HG03025 (cell line): ENCODE measurements at regions not wholly inside any gene's neighbourhood (a gene's known extent, or its start where the extent isn't known, plus 50 kb on each side); places are given as distances from the start of the nearest gene placed in this dataset.

Source experiments
- ATAC-seq: cut with Tn5 transposase; IDR thresholded peaks from one replicate; pipeline ENCODE4 v1.9.1; 2021; ENCODE audit warnings: mild to moderate bottlenecking, moderate library complexity; ENCODE audit not compliant: unreplicated experiment, low FRiP score

- no peak for ATAC-seq
Observed at GRCh38 chr6:119637768-119638167, 288.2 kb upstream of the MAN1A1 start.

GRCh38 chr6:119636060-119636459, 286.5 kb upstream of the MAN1A1 start:
- no peak for ATAC-seq

GRCh38 chr6:119633461-119633860, 283.9 kb upstream of the MAN1A1 start:
- ATAC-seq: no peak

DNA sequence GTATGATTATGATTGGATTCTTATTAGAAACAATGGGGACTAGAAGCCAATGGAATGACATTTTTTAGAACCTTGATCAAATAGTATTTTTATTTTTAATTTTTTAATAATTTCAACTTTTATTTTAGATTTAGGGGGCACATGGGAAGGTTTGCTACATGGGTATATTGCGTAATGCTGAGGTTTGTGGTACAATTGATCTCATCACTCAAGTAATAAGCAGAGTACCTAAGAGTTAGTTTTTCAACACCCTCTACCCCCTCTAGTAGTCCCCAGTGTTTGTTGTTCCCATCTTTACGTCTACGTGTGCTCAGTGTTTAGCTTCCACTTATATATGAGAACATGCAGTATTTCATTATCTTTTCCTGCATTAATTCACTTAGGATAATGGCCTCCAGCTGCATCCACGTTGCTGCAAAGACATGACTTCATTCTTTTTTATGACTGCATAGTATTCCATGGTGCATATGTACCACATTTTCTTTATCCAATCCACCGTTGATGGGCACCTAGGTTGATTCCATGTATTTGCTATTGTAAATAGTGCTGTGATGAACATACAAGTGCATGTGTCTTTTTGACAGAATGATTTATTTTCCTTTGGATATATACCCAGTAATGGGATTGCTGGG, 281.1 kb upstream of the MAN1A1 start:
- ATAC-seq: no peak

DNA sequence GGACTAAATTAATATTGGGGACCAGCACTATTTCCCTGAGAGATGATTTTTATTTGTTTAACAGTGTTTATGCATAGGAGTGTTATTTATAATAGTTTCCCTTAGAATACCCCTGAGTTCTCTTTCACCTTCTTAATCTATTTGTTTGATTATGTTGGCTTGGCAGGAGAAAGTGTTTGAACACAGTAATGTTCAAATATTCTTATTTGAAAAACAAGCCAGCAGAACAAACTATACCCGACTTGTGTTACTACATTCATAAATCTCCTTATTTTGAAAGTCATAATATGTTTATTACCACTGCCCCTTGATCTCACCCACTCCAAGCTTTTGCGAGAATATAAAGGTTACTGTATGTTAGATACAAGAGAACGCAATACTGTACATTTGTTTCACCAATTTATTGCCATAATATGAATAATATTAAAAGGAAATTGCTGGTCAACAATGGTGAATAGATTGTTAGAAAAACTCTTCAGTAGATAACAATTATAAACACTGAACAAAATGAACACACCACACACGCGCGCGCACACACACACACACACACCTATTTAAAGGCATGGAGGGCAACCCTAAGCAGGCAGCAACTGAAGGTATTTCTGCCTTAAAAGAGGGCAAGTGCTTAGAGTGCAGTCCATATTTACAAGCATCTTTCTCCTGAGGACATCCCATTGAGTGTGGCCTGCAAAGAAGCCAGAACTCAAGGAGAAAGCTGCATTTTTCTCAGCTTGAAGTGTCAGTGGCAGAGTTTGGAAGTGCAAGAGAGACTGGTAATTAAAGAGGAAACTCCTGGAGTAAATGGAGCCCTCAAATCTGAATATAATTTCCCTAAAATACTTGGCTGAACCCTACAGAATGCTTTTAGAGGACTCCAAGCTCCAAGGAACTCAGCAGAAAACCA, 279.4 kb upstream of the MAN1A1 start:
- ATAC-seq: no peak

- no peak for ATAC-seq
Observed at GRCh38 chr6:119627908-119628669, 278.5 kb upstream of the MAN1A1 start.

DNA sequence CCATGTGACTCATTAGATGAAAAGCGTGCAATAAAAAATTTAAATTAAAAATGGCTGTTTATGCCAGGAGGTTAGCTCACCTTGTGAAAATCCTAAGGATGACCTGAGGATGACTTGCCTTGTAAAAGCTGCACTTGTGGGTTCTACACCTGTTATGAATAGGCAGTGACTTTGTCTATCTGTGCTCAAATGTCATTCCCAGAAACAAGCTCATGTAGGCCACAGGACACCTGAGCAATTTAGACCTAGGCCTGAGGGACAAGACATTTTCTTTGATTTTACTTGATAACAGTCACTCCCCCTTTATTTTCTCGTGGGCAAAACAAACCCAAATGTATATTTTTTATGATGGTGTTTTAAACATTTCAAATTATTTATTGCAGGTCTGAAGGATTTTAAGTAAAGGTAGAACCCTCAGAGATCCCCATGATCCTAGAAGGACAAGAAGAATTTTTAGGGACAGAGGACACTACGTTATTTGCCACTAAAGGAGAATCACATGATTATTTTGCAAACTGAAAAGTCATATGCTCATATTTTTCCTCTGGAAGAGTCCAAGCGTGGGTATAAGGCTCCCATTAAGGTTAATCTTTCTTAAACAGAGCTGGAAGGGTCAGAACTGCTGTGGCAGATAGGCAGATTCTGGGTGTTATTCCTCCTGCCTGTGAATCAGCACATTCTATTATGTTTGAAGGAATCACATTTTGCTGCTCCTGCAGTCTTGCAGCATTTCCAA, 277.5 kb upstream of the MAN1A1 start:
- ATAC-seq: no peak

DNA sequence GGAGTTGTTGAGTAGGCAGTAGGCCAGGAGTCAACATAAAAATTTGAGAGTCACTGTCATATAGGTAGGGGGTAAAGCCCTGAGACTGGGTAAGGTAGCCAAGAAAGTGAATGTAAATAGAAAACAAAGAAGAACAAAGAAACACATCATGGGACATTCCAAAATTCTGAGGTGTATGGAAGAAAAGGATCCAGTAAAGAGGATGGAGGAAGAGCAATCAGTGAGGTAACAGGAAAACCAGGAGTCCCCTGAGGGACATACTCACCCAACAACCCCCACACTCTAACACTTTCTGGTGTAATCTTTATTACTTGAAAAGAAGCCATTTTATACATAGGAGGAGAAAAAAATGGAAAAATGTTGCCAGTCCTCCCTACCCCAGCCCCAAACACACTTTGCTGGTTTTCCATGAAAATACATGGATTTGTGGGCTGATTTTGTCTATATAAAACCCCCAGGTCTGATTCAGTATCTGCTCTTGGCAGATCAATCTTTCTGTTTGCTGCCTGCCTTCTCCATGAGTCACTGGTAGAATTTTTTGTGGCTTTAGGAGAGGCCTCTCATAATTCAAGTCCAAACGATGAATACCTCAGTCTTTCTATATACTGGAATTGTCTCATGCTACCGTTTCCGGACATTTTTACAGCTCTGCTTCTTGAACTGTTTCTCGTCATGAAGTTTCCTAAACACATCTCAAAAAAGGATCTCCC, 271.4 kb upstream of the MAN1A1 start:
- no peak for ATAC-seq

- ATAC-seq: no peak
Observed at GRCh38 chr6:119614138-119614537, 264.6 kb upstream of the MAN1A1 start.

GRCh38 chr6:119612911-119613381, 263.4 kb upstream of the MAN1A1 start:
- no peak for ATAC-seq

- no peak for ATAC-seq
Observed at GRCh38 chr6:119612176-119612891, 262.8 kb upstream of the MAN1A1 start.

DNA sequence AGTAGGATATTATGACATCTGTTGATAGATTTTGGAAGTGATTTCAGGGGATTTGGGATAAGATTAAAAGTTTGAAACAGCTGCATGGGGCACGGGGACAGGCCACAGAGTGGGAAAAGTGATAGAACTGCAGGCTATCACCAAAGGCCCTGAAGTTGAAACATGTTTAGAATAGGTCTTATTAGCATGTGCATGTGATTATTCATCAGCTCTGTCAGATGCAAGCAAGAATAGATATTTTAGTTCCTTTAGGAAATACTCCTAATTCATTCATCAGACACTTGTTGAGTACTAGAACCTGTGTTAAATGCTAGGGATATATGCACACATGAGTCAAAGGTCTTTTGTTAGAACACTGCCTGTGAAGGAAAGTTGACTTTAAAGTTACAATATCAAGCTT, 261.2 kb upstream of the MAN1A1 start:
- no peak for ATAC-seq

GRCh38 chr6:119610265-119610664, 260.7 kb upstream of the MAN1A1 start:
- no peak for ATAC-seq

DNA sequence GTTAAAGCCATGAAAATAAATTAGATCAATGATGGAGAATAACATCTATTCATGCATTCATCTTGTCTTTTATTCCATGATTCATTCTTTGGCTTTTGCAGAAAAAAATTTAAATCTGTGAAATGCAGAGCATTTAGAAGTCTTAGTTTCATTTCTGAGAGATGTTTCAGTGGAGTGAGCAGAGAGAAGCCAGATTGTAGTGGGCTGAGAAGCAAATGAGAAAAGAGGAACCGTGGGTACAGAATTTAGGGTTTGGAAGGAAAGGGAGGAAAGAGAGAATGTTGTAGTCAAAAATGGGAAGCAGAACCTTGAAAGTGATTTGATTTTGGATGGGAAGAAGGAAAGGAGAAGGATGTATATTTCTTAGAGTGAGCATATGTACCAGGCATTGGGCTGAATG, 260.3 kb upstream of the MAN1A1 start:
- ATAC-seq: no peak

DNA sequence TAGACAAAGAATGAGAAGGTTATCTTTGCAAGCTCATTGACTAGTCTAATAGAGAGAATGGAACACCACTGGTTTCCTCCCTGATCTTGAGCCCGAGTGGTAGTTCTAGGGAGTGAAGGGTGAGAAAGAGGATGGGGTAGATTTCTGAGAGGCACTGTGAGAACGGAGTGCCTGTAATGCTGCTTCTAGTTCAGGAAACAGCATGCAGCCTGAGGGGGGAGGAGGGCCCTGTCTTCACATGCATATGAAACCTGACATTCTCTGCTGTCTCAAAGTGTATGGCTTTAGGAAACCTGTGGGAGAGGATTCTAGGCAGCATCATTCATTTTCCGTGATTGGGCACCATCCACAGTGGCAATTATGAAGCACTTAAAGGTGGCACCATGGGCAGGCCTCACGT, 259.4 kb upstream of the MAN1A1 start:
- ATAC-seq: no peak

DNA sequence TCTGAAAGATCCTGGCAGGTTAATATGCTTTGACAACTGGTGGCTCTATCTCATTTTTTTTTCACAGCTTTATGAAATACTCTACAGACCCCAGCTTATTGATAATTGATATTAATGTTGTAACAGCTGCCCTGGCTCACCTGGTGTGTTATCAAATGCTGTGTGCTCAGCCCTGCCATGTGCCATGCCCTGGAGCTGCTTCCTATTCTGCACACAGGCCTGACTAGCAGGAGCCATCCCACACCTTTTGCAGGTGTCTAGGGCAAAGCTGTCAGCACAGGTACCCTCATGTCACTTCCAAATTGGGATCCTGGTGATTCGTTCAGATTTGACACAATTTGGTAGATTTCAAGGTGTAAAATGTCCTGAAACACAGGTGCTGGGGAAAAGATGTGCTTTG, 254.6 kb upstream of the MAN1A1 start:
- no peak for ATAC-seq

- ATAC-seq: no peak
Observed at GRCh38 chr6:119603501-119603900, 253.9 kb upstream of the MAN1A1 start.

- no peak for ATAC-seq
Observed at GRCh38 chr6:119602215-119603178, 252.9 kb upstream of the MAN1A1 start.
